Activated T-helper 17 cell treated with anti-CD3 and anti-CD28 coated beads, Interleukin-2, amount 50 U/mL, for 72 hours (primary cell): ENCODE measurements at regions not wholly inside any gene's neighbourhood (a gene's known extent, or its start where the extent isn't known, plus 50 kb on each side); places are given as distances from the start of the nearest gene placed in this dataset.

ENCODE experiments used
- ATAC-seq: fragments of 150-1000 bp; cut with Tn5 transposase; replicated peaks from 2 replicates; pipeline ENCODE4 v1.10.0; 2021; ENCODE audit warnings: mild to moderate bottlenecking, moderate library complexity
- H3K27ac Mint-ChIP-seq: one replicate; pipeline ENCODE4 v1.8.0; 2022; ENCODE audit warnings: mixed read lengths
- H3K27me3 Mint-ChIP-seq: one replicate; pipeline ENCODE4 v1.8.0; 2022; ENCODE audit warnings: mixed read lengths
- H3K36me3 Mint-ChIP-seq: one replicate; pipeline ENCODE4 v1.8.0; 2022; ENCODE audit warnings: low read depth, mild to moderate bottlenecking, mixed read lengths
- H3K4me1 Mint-ChIP-seq: one replicate; pipeline ENCODE4 v1.8.0; 2022; ENCODE audit warnings: mixed read lengths
- H3K4me3 Mint-ChIP-seq: one replicate; pipeline ENCODE4 v1.8.0; 2022; ENCODE audit warnings: mild to moderate bottlenecking, mixed read lengths
- H3K9me3 Mint-ChIP-seq: one replicate; pipeline ENCODE4 v1.8.0; 2022; ENCODE audit warnings: mixed read lengths

DNA sequence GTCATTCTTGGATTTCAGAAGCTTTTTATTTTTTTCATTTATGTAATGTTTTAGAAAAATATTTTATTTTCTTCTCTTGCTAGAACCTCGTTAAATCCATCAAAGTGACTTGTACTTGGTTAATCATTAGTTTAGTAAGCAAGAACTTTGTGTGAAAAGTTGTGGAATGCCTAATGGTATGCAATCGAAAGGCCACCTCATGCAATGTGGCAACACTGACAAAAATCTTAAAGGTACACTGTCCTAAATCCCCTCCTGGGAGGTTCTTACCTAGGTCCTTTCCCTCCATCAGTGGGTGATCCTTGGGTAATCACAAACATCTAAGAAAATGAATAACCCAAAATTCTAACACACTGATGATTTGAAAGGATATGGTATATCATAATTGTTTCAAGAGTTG is 304.2 kb downstream of the DNAH5 start:
- no peak for ATAC-seq
- Mint-ChIP-seq H3K4me3 (no peak overlapping the region), H3K9me3 (peaks cover 10% of the 10 kb centered on the region), H3K27me3 (no peaks in the 10 kb centered on the region), H3K36me3 (no peaks in the 10 kb centered on the region), H3K4me1 (no peaks in the 10 kb centered on the region), H3K27ac (no peak overlapping the region)

DNA sequence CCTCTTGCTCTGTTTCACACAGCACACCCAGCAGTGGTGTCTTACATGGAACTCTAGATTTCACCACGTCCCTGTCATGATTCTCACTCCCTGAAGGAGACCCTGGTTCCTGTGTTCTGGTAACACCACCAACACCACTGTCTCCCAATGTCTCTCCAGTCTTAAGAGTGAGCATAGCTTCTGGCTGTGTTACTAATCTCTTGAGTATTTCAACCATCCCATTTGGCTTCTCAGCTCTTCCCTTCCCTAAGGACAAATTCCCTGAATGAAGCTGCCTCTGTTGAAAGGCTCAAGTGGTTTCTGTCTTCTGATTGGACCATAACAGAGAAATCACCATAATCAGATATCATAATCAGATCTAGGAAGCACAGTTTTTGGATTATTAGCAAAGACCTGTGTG is 311.8 kb downstream of the DNAH5 start:
- Mint-ChIP-seq H3K36me3 (no peaks in the 10 kb centered on the region), H3K27ac (no peak overlapping the region), H3K4me1 (no peaks in the 10 kb centered on the region), H3K4me3 (no peak overlapping the region), H3K27me3 (no peaks in the 10 kb centered on the region), H3K9me3 (peaks cover 14% of the 10 kb centered on the region)
- no peak for ATAC-seq

DNA sequence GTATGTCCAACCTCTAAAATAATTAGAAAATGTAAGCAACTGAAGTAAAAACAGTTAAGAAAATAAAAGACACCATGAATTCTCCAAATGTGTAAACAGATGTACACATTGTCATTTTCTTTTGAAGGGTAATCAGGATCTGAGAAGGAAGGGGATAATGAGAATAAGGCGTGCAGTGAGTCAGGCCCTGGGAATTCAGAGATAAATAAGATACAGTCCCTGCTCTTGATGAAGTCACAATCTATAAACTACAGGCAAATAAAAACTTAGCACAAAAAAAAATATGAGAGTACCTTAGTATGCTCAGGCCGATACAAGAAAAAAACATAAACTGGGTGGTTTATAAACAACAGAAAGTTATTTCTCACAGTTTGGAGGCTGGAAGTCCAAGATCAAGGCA is 315.3 kb downstream of the DNAH5 start:
- no peak overlapping the region for H3K4me3 Mint-ChIP-seq

DNA sequence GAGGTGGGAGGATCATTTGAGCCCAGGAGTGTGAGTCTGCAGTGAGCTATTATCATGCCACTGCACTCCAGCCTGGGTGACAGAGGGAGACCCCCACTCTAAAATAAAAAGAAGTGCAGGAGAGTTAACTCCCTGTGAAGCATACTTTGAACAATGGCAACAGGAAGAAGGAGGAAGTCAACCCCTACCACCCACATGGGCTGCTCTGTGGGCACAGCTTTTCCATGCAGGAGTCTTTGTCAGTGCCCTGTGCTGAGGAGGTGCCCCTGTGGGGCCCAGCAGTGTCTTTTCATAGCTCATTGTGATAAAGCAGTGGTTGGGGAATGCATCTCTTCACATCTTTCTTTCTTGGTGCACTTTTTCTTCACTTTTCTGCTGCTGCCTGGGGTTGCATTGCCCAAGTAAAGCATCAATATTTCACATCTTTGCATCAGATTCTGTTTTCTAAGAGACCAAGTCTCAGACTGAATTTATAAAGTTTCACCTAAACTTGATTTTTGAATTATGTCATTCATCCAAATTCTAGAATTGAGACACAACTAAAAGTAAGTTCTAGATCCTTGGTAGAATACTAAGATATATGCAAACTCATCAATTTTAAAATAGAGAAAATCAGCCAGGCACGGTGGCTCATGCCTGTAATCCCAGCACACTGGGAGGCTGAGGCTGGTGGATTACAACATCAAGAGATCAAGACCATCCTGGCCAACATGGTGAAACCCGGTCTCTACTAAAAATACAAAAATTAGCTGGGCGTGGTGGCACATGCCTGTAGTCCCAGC is 316.6 kb downstream of the DNAH5 start:
- Mint-ChIP-seq H3K4me3 (no peak overlapping the region), H3K36me3 (no peaks in the 10 kb centered on the region), H3K27me3 (no peaks in the 10 kb centered on the region), H3K4me1 (no peaks in the 10 kb centered on the region), H3K9me3 (peaks cover 19% of the 10 kb centered on the region), H3K27ac (no peak overlapping the region)
- no peak for ATAC-seq

More for the DNA sequence above, 315.3 kb downstream of the DNAH5 start:
- H3K27ac Mint-ChIP-seq = no peak overlapping the region
- H3K9me3 Mint-ChIP-seq = peaks cover 19% of the 10 kb centered on the region
- H3K36me3 Mint-ChIP-seq = no peaks in the 10 kb centered on the region
- no peaks in the 10 kb centered on the region for H3K27me3 Mint-ChIP-seq
- H3K4me1 Mint-ChIP-seq = no peaks in the 10 kb centered on the region
- ATAC-seq = no peak

DNA sequence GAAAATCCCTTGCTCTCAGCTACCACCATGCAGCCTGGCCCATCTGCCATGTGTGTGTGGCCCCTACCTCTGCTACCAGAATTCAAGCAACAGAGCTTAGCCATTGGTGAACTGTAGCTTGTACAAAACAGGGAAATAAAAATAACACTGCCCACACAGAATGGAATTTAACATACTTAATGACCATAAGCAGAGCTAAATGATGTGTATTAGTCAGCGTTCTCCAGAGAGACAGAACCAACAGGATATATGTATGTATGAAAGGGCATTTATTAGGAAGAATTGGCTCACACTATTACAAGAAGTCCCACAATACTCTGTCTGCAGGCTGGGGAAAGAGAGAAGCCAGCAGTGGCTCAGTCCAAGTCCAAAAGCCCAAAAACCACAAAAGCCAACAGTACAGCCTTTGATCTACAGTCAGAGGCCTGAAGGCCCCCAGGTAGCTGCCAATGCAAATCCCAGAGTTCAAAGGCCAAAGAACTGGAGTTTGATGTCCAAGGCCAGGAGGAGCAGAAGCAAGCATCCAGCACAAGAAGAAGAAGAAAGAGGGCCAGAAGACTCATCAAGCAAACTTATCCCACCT is 318.8 kb downstream of the DNAH5 start:
- H3K4me1 Mint-ChIP-seq = no peaks in the 10 kb centered on the region
- H3K4me3 Mint-ChIP-seq = no peak overlapping the region
- ATAC-seq = no peak
- no peaks in the 10 kb centered on the region for H3K36me3 Mint-ChIP-seq
- H3K9me3 Mint-ChIP-seq = peaks cover 14% of the 10 kb centered on the region
- H3K27ac Mint-ChIP-seq = no peak overlapping the region
- no peaks in the 10 kb centered on the region for H3K27me3 Mint-ChIP-seq

DNA sequence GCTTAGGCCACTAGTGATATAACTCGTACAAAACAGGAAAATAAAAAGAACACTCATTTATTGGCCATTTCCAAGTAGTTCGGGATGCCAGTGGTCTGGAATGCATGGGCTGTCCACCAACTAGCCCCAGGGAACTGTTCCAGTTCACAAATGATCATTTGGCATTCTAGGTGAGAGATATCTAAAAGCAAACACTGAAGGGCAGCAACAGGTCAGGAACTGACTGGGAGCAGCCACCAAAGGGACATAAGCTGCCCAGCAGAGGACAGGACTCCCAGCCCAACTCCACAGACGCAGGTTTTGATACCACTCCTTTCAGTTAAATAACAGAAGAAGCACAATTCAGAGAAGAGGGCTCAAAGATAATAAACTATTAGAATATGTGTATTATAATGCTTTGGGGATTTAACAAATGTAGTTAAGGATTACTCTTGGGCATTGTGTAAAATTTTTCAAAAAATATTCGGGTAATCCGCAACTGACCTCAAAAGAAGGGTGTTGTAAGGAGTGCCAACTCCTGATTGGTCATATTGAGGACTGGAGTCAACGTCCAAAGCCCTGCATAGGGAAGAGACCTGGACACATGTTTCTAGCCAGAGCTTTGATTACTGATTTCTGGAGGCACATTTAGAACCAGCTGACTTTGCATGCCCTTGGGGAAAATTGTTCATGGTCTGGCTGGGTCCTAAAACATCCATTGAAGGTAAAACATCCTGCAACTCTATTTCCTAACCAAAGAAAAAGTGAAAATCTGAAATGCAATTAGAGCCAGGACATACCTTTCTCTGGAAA is 320.0 kb downstream of the DNAH5 start:
- Mint-ChIP-seq H3K27ac (no peak overlapping the region), H3K9me3 (peaks cover 26% of the 10 kb centered on the region), H3K36me3 (no peaks in the 10 kb centered on the region), H3K4me3 (no peak overlapping the region), H3K4me1 (no peaks in the 10 kb centered on the region), H3K27me3 (no peaks in the 10 kb centered on the region)
- ATAC-seq = no peak

DNA sequence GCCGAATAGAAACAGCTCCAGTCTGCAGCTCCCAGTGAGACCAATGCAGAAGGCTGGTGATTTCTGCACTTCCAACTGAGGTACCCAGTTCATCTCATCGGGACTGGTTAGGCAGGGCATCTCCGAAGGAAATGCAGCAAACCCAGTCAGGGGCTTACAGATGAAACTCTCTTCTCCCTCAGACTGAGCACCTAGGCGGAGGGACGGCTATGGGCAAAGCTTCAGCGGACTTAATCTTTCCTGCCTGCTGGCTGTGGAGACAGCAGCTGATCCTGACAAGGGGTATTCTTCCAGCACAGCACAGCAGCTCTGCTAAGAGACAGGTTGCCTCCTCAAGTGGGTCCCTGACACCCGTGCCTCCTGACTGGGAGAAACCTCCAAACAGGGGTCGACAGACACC is 330.9 kb downstream of the DNAH5 start:
- Mint-ChIP-seq H3K36me3 (no peaks in the 10 kb centered on the region), H3K27ac (no peak overlapping the region), H3K9me3 (peaks cover 20% of the 10 kb centered on the region), H3K4me1 (no peaks in the 10 kb centered on the region), H3K27me3 (no peaks in the 10 kb centered on the region), H3K4me3 (no peak overlapping the region)
- ATAC-seq = no peak

DNA sequence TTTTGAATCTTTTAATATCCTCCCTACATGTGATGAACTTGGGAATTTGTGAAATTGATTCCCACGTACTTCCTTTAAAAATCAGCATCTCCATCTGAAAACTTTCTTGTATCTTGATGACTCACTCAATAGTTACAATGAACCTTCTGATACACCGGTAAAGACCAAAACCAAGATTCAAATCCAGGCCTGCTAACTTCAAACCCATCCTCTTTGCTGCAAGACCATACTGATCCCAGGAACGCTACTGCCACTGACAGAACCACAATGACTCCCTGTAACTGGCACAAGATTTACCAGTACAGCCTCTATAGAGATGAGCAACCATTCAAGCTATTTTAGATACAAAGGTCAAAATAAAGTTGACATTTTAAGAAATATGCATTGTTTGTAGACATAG is 332.9 kb downstream of the DNAH5 start:
- Mint-ChIP-seq H3K27ac (no peak overlapping the region), H3K4me1 (no peaks in the 10 kb centered on the region), H3K4me3 (no peak overlapping the region), H3K27me3 (no peaks in the 10 kb centered on the region), H3K36me3 (no peaks in the 10 kb centered on the region), H3K9me3 (peaks cover 20% of the 10 kb centered on the region)
- no peak for ATAC-seq

DNA sequence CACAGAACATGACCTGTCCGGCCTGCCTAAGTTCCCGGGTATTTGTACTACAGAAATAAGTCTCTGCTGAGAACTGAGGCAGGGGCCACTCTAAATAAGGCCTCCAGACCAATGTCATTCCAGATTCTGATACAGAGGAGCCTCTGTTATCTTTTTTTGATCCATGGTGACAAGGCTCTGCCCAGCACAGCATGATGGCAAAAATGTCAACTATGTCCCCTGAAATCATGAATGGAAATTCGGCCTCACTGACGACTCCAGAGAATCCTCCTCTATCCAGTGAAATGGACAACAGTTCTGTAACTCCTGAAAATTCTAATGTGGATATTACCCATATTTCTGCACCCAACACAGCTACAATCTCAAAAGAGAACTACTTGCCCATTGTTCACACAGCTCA is 335.0 kb downstream of the DNAH5 start:
- Mint-ChIP-seq H3K9me3 (peaks cover 6% of the 10 kb centered on the region), H3K4me1 (no peaks in the 10 kb centered on the region), H3K27me3 (no peaks in the 10 kb centered on the region), H3K27ac (no peak overlapping the region), H3K4me3 (no peak overlapping the region), H3K36me3 (no peaks in the 10 kb centered on the region)
- no peak for ATAC-seq

DNA sequence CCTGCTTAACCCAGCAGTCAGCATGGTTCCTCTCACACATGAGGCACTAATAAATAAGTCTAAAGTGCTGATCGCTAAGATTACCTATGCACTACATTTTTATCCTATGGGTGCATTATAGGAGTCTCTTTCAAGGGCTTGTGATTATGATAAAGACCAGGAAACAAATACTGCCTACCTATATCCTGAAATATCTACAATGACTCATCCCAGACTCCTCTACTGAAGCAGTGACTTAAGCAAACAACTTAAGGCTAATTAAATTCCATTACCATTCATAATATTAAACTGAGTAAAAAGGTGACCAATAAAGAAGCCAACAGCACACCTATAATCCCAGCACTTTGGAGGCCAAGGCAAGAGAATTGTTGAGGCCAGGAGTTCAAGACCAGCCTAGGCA is 338.4 kb downstream of the DNAH5 start:
- no peaks in the 10 kb centered on the region for H3K4me1 Mint-ChIP-seq
- H3K4me3 Mint-ChIP-seq = no peak overlapping the region
- no peak for ATAC-seq
- no peaks in the 10 kb centered on the region for H3K27me3 Mint-ChIP-seq
- H3K36me3 Mint-ChIP-seq = no peaks in the 10 kb centered on the region
- H3K9me3 Mint-ChIP-seq = peaks cover 4% of the 10 kb centered on the region
- no peak overlapping the region for H3K27ac Mint-ChIP-seq

DNA sequence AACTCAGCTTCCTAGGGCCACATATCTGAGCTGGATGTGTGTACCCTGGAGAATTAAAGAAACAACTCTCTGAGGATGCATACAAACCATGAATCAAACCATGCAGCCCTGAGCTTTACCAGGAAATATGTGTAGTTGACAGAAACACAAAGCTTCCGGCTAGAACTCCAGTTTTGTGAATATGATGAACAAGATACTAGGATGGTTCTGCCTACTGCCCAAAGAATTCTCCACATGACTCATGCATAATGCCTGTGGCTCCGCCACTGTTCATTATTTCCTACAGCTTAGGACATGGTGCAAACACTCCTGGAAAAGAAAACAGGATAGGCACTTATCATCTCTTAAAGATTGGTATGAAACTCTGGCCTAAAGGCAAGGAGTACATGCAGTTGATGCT is 343.4 kb downstream of the DNAH5 start:
- H3K4me1 Mint-ChIP-seq = no peaks in the 10 kb centered on the region
- no peak overlapping the region for H3K27ac Mint-ChIP-seq
- no peak overlapping the region for H3K4me3 Mint-ChIP-seq
- no peaks in the 10 kb centered on the region for H3K36me3 Mint-ChIP-seq
- no peak for ATAC-seq
- peaks cover 5% of the 10 kb centered on the region for H3K9me3 Mint-ChIP-seq
- H3K27me3 Mint-ChIP-seq = no peaks in the 10 kb centered on the region

DNA sequence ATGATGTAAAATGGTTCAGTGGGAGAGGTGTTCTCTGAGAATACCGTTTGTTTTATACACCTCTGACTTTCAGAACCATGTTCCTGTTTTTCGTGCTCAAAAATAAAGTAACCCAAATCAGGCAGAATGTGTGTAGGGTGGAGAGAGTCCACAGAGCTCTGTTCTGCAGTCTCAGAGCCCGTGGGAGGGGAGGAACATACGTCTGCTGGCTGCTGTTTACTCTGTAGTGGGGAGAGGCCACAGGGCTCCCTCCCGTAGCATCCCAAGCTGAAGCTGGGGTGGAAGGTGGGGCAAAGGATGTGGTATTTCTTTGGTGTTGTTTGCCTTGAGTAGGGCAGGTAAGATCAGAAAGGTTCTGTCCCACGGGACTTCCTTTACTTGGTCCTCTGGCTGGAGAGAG is 348.5 kb downstream of the DNAH5 start:
- H3K9me3 Mint-ChIP-seq = peaks cover 17% of the 10 kb centered on the region
- H3K4me3 Mint-ChIP-seq = no peak overlapping the region
- H3K27ac Mint-ChIP-seq = no peak overlapping the region
- H3K4me1 Mint-ChIP-seq = no peaks in the 10 kb centered on the region
- H3K27me3 Mint-ChIP-seq = no peaks in the 10 kb centered on the region
- no peaks in the 10 kb centered on the region for H3K36me3 Mint-ChIP-seq
- ATAC-seq = no peak

DNA sequence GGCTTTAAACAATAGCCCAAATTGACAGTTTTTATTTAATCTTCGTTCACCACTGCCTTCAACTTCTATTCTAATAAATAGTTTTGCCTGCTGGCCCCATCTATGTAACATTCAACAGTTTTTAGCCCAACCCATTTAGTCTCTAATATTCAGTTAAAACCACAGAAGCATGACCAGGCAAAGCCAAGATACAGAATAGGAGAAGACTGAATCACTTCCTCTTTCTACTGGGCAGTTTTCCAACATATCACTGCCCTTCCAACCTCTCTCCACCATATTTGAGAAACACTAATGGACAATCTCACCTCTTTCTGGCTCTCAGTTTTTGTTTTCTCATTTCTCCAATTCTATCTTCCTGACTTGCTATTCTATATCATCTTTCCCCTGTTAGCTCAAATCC is 352.9 kb downstream of the DNAH5 start:
- Mint-ChIP-seq H3K4me1 (no peaks in the 10 kb centered on the region), H3K36me3 (no peaks in the 10 kb centered on the region), H3K27ac (no peak overlapping the region), H3K9me3 (peaks cover 17% of the 10 kb centered on the region), H3K4me3 (no peak overlapping the region), H3K27me3 (no peaks in the 10 kb centered on the region)
- no peak for ATAC-seq

DNA sequence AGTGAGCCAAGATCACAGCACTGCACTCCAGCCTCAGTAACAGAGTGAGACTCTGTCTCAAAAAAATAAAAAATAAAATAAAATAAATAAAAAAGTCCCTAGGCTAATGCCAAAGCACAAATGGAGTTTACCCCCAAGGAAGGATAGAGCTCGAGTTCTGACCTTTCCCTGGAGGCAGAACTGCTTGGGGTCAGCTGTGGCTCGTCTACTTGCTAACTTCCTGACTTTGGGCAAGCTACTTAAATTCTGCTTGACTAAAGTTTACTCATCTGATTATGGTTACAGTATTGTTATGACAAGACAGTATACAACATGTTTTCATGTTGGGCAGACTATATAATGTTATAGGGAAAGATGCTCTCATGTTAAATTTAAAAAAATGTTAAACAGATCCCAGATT is 359.2 kb downstream of the DNAH5 start:
- Mint-ChIP-seq H3K4me1 (no peaks in the 10 kb centered on the region), H3K27ac (no peak overlapping the region), H3K4me3 (no peak overlapping the region), H3K36me3 (no peaks in the 10 kb centered on the region), H3K27me3 (no peaks in the 10 kb centered on the region), H3K9me3 (no peaks in the 10 kb centered on the region)
- no peak for ATAC-seq

DNA sequence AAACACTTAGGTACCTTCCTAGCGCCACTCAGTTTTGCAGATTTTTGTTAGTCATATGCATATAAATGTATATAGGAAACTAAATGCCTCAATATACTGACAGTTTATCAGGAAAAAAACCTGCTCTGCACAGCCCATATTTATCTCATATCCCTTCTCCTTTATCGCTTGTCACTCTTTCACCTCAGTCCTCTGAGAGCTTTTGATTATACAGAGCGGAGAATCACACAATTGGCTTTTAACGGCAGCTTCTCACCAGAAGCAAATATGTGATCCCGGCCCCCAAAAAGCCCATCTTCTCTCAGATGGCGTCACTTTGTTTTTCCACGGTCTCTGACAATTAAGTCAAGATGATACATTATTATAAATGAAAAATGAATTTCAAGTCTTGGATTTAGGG is 362.6 kb downstream of the DNAH5 start:
- H3K27ac Mint-ChIP-seq = no peak overlapping the region
- no peak for ATAC-seq
- H3K4me3 Mint-ChIP-seq = no peak overlapping the region
- no peaks in the 10 kb centered on the region for H3K9me3 Mint-ChIP-seq
- no peaks in the 10 kb centered on the region for H3K27me3 Mint-ChIP-seq
- H3K4me1 Mint-ChIP-seq = no peaks in the 10 kb centered on the region
- no peaks in the 10 kb centered on the region for H3K36me3 Mint-ChIP-seq
